Osteocyte (in vitro differentiated cells): ENCODE measurements at regions not wholly inside any gene's neighbourhood (a gene's known extent, or its start where the extent isn't known, plus 50 kb on each side); places are given as distances from the start of the nearest gene placed in this dataset.

Experiments
- DNase-seq: peaks from one replicate; pipeline ENCODE4 v3.0.0; 2021; ENCODE audit warnings: mixed read lengths; ENCODE audit not compliant: unreplicated experiment; ENCODE audit errors: extremely low spot score
- H3K27ac Mint-ChIP-seq: one replicate; pipeline ENCODE4 v1.8.0; 2021; ENCODE audit warnings: mild to moderate bottlenecking, mixed read lengths; ENCODE audit not compliant: unreplicated experiment
- H3K27me3 Mint-ChIP-seq: one replicate; pipeline ENCODE4 v1.8.0; 2021; ENCODE audit warnings: mixed read lengths; ENCODE audit not compliant: unreplicated experiment
- H3K36me3 Mint-ChIP-seq: one replicate; pipeline ENCODE4 v1.8.0; 2021; ENCODE audit warnings: mixed read lengths; ENCODE audit not compliant: unreplicated experiment
- H3K4me1 Mint-ChIP-seq: one replicate; pipeline ENCODE4 v1.8.0; 2021; ENCODE audit warnings: mixed read lengths; ENCODE audit not compliant: unreplicated experiment
- H3K4me3 Mint-ChIP-seq: one replicate; pipeline ENCODE4 v1.8.0; 2021; ENCODE audit warnings: mild to moderate bottlenecking, moderate library complexity, mixed read lengths; ENCODE audit not compliant: unreplicated experiment
- H3K9me3 Mint-ChIP-seq: one replicate; pipeline ENCODE4 v1.8.0; 2021; ENCODE audit warnings: mixed read lengths; ENCODE audit not compliant: unreplicated experiment
- CTCF ChIP-seq: fragments of 200-600 bp; sonication (generic); IDR thresholded peaks from 2 replicates; pipeline ENCODE4 v1.5.0; 2021; ENCODE audit warnings: antibody characterized with exemption, mild to moderate bottlenecking, moderate library complexity

GRCh38 chr5:56464935-56465768 is 232.0 kb upstream of the ANKRD55 start:
- Mint-ChIP-seq H3K36me3 (no peaks in the 10 kb centered on the region), H3K27ac (no peak overlapping the region), H3K4me3 (no peak overlapping the region), H3K9me3 (no peaks in the 10 kb centered on the region), H3K4me1 (peaks cover 29% of the 10 kb centered on the region), H3K27me3 (no peaks in the 10 kb centered on the region)
- DNase-seq, result no peak
- TF ChIP-seq CTCF, result no peak

- Mint-ChIP-seq H3K36me3 (no peaks in the 10 kb centered on the region), H3K9me3 (no peaks in the 10 kb centered on the region), H3K27ac (no peak overlapping the region), H3K4me1 (peaks cover 37% of the 10 kb centered on the region), H3K27me3 (no peaks in the 10 kb centered on the region), H3K4me3 (no peak overlapping the region)
- no peak for DNase-seq
- TF ChIP-seq CTCF, result no peak
Observed at GRCh38 chr5:56463944-56464571, 230.9 kb upstream of the ANKRD55 start.

- TF ChIP-seq CTCF, result no peak
- H3K27me3 Mint-ChIP-seq, result no peaks in the 10 kb centered on the region
Observed at GRCh38 chr5:56461584-56461983, 228.5 kb upstream of the ANKRD55 start.

GRCh38 chr5:56460681-56461191 is 227.6 kb upstream of the ANKRD55 start:
- Mint-ChIP-seq H3K36me3 (no peaks in the 10 kb centered on the region), H3K9me3 (no peaks in the 10 kb centered on the region), H3K4me1 (peaks cover 52% of the 10 kb centered on the region), H3K27ac (peak overlapping the region; percentile 16), H3K4me3 (no peak overlapping the region), H3K27me3 (no peaks in the 10 kb centered on the region)
- no peak for TF ChIP-seq CTCF
- no peak for DNase-seq

More at GRCh38 chr5:56461584-56461983, 228.5 kb upstream of the ANKRD55 start:
- Mint-ChIP-seq H3K9me3 (no peaks in the 10 kb centered on the region), H3K27ac (no peak overlapping the region), H3K36me3 (no peaks in the 10 kb centered on the region), H3K4me3 (no peak overlapping the region), H3K4me1 (peaks cover 49% of the 10 kb centered on the region)
- DNase-seq, result no peak

- H3K27ac Mint-ChIP-seq, result peak overlapping the region; percentile 16
- DNase-seq, result no peak
- H3K36me3 Mint-ChIP-seq, result no peaks in the 10 kb centered on the region
- no peak overlapping the region for H3K4me3 Mint-ChIP-seq
- no peak for TF ChIP-seq CTCF
- H3K27me3 Mint-ChIP-seq, result no peaks in the 10 kb centered on the region
- H3K4me1 Mint-ChIP-seq, result peaks cover 47% of the 10 kb centered on the region
- H3K9me3 Mint-ChIP-seq, result no peaks in the 10 kb centered on the region
Observed at GRCh38 chr5:56460195-56460546, 227.0 kb upstream of the ANKRD55 start.
